Prostate gland (tissue), 2 donors: ENCODE measurements at regions not wholly inside any gene's neighbourhood (a gene's known extent, or its start where the extent isn't known, plus 50 kb on each side); places are given as distances from the start of the nearest gene placed in this dataset.

ENCODE experiments used
- POLR2A ChIP-seq: fragments of 450-650 bp; IDR thresholded peaks from one replicate; pipeline ENCODE4 v1.6.1; 2016; ENCODE audit warnings: antibody characterized with exemption, mild to moderate bottlenecking
- POLR2AphosphoS5 ChIP-seq: sonication (generic); formaldehyde crosslinking; IDR thresholded peaks from one replicate; pipeline ENCODE4 v1.6.1; 2017; ENCODE audit warnings: antibody characterized with exemption
- TF ChIP-seq, protein P1 (sequence below), 4 experiments: fragments of 200-600 bp in 2 of 4; fragments of 450-650 bp in 2 of 4; sonication (generic) in 2 of 4; IDR thresholded peaks; 1 replicate in 3 of 4; 2 replicates in 1 of 4; pipeline ENCODE4 v1.5.1; 2016 to 2019; ENCODE audit warnings: antibody characterized with exemption in 4 of 4, mild to moderate bottlenecking in 2 of 4, moderate library complexity in 2 of 4

DNA sequence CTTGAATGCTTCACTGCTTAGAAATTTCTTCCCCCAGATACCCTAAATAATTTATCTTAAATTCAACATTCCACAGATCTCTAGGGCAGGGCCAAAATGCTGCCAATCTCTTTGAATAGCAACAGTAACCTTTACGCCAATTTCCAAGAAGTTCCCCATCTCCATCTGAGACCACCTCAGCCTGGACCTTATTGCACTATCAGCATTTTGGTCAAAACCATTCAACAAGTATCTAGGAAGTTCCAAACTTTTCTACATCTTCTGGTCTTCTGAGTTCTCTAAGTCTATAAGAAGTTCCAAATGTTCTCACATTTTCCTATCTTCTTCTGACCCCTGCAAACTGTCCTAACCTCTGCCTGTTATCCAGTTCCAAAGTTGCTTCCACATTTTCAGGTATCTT, 1306.9 kb upstream of the SORCS1 start:
- TF ChIP-seq, protein P1, sequence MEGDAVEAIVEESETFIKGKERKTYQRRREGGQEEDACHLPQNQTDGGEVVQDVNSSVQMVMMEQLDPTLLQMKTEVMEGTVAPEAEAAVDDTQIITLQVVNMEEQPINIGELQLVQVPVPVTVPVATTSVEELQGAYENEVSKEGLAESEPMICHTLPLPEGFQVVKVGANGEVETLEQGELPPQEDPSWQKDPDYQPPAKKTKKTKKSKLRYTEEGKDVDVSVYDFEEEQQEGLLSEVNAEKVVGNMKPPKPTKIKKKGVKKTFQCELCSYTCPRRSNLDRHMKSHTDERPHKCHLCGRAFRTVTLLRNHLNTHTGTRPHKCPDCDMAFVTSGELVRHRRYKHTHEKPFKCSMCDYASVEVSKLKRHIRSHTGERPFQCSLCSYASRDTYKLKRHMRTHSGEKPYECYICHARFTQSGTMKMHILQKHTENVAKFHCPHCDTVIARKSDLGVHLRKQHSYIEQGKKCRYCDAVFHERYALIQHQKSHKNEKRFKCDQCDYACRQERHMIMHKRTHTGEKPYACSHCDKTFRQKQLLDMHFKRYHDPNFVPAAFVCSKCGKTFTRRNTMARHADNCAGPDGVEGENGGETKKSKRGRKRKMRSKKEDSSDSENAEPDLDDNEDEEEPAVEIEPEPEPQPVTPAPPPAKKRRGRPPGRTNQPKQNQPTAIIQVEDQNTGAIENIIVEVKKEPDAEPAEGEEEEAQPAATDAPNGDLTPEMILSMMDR (IDR thresholded peaks at IDR 0.05), result no peak
- no peak for TF ChIP-seq POLR2AphosphoS5
- no peak for TF ChIP-seq POLR2A
